ENCODE measurements at regions not wholly inside any gene's neighbourhood (a gene's known extent, or its start where the extent isn't known, plus 50 kb on each side); places are given as distances from the start of the nearest gene placed in this dataset.

GRCh38 chr7:45982907-45983719 is 62.0 kb upstream of the IGFBP3 start:
- ChIA-PET CTCF (interaction anchor here (1.1 to 4.5 kb wide), 5 partner anchors 12 to 369 kb away, joined by 3 to 18 read pairs (median 4); no protein-coding TSS in a partner anchor), SMC1A (ENCODE audit: uncharacterized antibody, unreplicated experiment) (interaction anchor here (0.8 to 4.3 kb wide), 8 partner anchors 10 to 375 kb away, joined by 3 to 29 read pairs (median 4); no protein-coding TSS in a partner anchor), POLR2A (interaction anchor here (0.9 kb wide), 1 partner anchor 8 kb away, joined by 3 read pairs; no protein-coding TSS in a partner anchor), RAD21 (ENCODE audit: unreplicated experiment) (interaction anchor here (0.6 to 1.8 kb wide), 5 partner anchors 19 to 299 kb away, joined by 3 to 9 read pairs (median 4); no protein-coding TSS in a partner anchor)
- Histone ChIP-seq H3K9me3 (replicated peaks; ENCODE audit: control insufficient read depth, insufficient read depth, low read length) (no peaks in the 10 kb centered on the region; the same call in 2 of the 3 replicates), H2AFZ (ENCODE audit: control insufficient read depth, low read depth, low read length) (no peak overlapping the region), H3K4me3 (no peak overlapping the region), H3K9ac (ENCODE audit: control insufficient read depth, insufficient read depth, low read length) (no peak overlapping the region), H3K79me2 (ENCODE audit: control insufficient read depth, insufficient read depth, low read length) (no peaks in the 10 kb centered on the region), H3K27me3 (replicated peaks in 1 of 2; ENCODE audit: control insufficient read depth in 2 of 2, insufficient read depth in 2 of 2, low read length in 1 of 2) (no peaks in the 10 kb centered on the region), H3K4me2 (ENCODE audit: control insufficient read depth, insufficient read depth) (no peak overlapping the region), H3K4me1 (ENCODE audit: control insufficient read depth, insufficient read depth, low read length) (no peaks in the 10 kb centered on the region), H4K20me1 (ENCODE audit: control insufficient read depth, insufficient read depth) (no peaks in the 10 kb centered on the region), H3K36me3 (ENCODE audit: control insufficient read depth in 2 of 2, insufficient read depth in 2 of 2, low read length in 1 of 2) (no peaks in the 10 kb centered on the region), H3K27ac (ENCODE audit: control insufficient read depth, insufficient read depth) (no peak overlapping the region)
- BruUV-seq (replicated peaks), result no TSS peak
- FAIRE-seq (no peak), ATAC-seq (no peak), DNase-seq (ENCODE audit: low read depth, low spot score) (no peak)
- intact Hi-C loops (cut with micrococcal nuclease; ENCODE audit: unreplicated experiment), result no loop called here
- 56% methylated on average over 11 of the region's 11 CpGs for WGBS (ENCODE audit: insufficient coverage, insufficient replicate concordance, low lambda C conversion rate, missing lambda C conversion rate)
- in situ Hi-C loops (cut with MboI), result no loop called here
- TF ChIP-seq IRF5 (IDR thresholded peaks at IDR 0.05; ENCODE audit: borderline replicate concordance), result no peak
- TF ChIP-seq NFIC (IDR thresholded peaks at IDR 0.05; ENCODE audit: low read depth, low read length), result no peak
- TF ChIP-seq STAT1 (conservative IDR thresholded peaks at IDR 0.05), result no peak
- TF ChIP-seq YY1 (IDR thresholded peaks at IDR 0.05; ENCODE audit: low read depth, low read length), result no peak
- TF ChIP-seq ZBED1 (IDR thresholded peaks at IDR 0.05; ENCODE audit: borderline replicate concordance), result no peak
- no peak for TF ChIP-seq KLF5 (IDR thresholded peaks at IDR 0.05; ENCODE audit: partially characterized antibody)
- TF ChIP-seq, protein P1, sequence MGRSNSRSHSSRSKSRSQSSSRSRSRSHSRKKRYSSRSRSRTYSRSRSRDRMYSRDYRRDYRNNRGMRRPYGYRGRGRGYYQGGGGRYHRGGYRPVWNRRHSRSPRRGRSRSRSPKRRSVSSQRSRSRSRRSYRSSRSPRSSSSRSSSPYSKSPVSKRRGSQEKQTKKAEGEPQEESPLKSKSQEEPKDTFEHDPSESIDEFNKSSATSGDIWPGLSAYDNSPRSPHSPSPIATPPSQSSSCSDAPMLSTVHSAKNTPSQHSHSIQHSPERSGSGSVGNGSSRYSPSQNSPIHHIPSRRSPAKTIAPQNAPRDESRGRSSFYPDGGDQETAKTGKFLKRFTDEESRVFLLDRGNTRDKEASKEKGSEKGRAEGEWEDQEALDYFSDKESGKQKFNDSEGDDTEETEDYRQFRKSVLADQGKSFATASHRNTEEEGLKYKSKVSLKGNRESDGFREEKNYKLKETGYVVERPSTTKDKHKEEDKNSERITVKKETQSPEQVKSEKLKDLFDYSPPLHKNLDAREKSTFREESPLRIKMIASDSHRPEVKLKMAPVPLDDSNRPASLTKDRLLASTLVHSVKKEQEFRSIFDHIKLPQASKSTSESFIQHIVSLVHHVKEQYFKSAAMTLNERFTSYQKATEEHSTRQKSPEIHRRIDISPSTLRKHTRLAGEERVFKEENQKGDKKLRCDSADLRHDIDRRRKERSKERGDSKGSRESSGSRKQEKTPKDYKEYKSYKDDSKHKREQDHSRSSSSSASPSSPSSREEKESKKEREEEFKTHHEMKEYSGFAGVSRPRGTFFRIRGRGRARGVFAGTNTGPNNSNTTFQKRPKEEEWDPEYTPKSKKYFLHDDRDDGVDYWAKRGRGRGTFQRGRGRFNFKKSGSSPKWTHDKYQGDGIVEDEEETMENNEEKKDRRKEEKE (IDR thresholded peaks at IDR 0.05), result no peak
- TF ChIP-seq SREBF1 (IDR thresholded peaks at IDR 0.05; ENCODE audit: low read length), result no peak
- no peak for TF ChIP-seq JUNB (IDR thresholded peaks at IDR 0.05)
- no peak for TF ChIP-seq RBBP5 (conservative IDR thresholded peaks at IDR 0.05)
- TF ChIP-seq PML (IDR thresholded peaks at IDR 0.05; ENCODE audit: low read length), result no peak
- no peak for TF ChIP-seq SP1 (IDR thresholded peaks at IDR 0.05; ENCODE audit: low read depth, low read length)
- no peak for TF ChIP-seq EZH2 (IDR thresholded peaks at IDR 0.05; ENCODE audit: borderline replicate concordance, control insufficient read depth, low read depth, low read length)
- TF ChIP-seq RCOR1 (conservative IDR thresholded peaks at IDR 0.05; ENCODE audit: low read depth, low read length), result no peak
- TF ChIP-seq NFYB (IDR thresholded peaks at IDR 0.05; ENCODE audit: insufficient read depth, low read depth, low read length), result no peak
- TF ChIP-seq, protein P2, sequence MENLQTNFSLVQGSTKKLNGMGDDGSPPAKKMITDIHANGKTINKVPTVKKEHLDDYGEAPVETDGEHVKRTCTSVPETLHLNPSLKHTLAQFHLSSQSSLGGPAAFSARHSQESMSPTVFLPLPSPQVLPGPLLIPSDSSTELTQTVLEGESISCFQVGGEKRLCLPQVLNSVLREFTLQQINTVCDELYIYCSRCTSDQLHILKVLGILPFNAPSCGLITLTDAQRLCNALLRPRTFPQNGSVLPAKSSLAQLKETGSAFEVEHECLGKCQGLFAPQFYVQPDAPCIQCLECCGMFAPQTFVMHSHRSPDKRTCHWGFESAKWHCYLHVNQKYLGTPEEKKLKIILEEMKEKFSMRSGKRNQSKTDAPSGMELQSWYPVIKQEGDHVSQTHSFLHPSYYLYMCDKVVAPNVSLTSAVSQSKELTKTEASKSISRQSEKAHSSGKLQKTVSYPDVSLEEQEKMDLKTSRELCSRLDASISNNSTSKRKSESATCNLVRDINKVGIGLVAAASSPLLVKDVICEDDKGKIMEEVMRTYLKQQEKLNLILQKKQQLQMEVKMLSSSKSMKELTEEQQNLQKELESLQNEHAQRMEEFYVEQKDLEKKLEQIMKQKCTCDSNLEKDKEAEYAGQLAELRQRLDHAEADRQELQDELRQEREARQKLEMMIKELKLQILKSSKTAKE (IDR thresholded peaks at IDR 0.05; ENCODE audit: low read depth, poor library complexity, severe bottlenecking), result no peak
- TF ChIP-seq STAT3 (IDR thresholded peaks at IDR 0.05; ENCODE audit: low read depth, low read length), result no peak
- TF ChIP-seq IRF3 (IDR thresholded peaks at IDR 0.05), result no peak
